GM21825 (cell line): ENCODE measurements at regions not wholly inside any gene's neighbourhood (a gene's known extent, or its start where the extent isn't known, plus 50 kb on each side); places are given as distances from the start of the nearest gene placed in this dataset.

Experiments used
- ATAC-seq: cut with Tn5 transposase; IDR thresholded peaks from one replicate; pipeline ENCODE4 v1.9.1; 2021; ENCODE audit warnings: mild to moderate bottlenecking, moderate library complexity; ENCODE audit not compliant: unreplicated experiment

GRCh38 chr3:18127859-18128681 lies 297.1 kb downstream of the SATB1 start:
- ATAC-seq, result no peak

DNA sequence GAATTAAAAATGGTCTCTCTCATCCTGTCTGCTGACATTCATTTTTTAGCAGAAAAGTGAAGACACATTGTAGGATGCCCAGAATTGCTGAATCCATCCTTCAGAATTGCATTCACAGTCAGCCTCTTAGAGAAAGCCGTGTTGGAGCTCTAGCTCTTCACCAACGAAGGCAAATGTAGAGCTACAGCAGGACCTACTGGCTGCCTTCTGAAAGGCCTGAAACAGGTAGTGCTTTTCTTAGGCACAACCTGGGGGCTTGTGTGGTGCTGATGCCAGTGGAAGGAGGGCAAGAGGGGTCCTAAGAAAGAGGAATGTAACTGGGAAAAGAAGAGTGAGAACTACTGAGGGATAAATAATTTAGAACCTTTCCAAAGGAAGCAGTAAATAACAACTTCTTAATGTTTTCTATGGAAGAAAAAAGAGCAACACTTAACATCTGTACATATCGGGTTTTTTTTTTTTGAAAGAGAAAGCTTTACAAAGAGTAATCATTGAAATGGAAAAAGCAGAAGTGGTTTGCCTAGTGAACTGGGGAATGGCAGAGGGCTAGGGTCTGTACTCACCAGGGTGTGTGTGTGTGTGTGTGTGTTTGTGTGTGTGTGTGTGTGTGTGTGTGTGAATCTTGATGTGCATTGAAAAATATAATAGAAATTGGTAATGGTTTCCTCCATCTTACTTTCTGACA lies 297.8 kb downstream of the SATB1 start:
- ATAC-seq, result peak; percentile 96

GRCh38 chr3:18126772-18127171 lies 298.4 kb downstream of the SATB1 start:
- no peak for ATAC-seq

- no peak for ATAC-seq
Measured at GRCh38 chr3:18124501-18124900, 300.6 kb downstream of the SATB1 start.

GRCh38 chr3:18122264-18122663 lies 302.9 kb downstream of the SATB1 start:
- ATAC-seq, result no peak

GRCh38 chr3:18121020-18121419 lies 304.1 kb downstream of the SATB1 start:
- ATAC-seq, result no peak

DNA sequence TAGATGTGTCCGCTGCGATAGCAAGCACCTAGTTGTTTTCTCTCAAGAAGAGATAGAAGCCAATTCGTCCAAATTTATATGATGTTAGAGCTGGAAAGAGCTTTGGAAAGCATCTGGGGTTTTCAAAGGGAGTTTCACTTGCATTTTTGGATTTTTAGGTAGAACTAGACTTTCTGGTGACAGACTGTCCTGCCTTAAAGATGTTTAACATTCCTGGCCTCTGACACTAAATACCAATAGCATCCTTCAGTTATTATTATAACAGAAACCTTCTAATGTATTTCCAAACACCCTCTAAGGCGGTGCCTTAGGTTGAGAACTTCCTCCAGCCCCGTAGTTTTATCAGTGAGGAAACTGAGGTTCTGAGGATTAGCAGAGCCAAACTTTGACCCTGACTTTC lies 305.3 kb downstream of the SATB1 start:
- ATAC-seq, result no peak

GRCh38 chr3:18114894-18115293 lies 310.2 kb downstream of the SATB1 start:
- no peak for ATAC-seq

DNA sequence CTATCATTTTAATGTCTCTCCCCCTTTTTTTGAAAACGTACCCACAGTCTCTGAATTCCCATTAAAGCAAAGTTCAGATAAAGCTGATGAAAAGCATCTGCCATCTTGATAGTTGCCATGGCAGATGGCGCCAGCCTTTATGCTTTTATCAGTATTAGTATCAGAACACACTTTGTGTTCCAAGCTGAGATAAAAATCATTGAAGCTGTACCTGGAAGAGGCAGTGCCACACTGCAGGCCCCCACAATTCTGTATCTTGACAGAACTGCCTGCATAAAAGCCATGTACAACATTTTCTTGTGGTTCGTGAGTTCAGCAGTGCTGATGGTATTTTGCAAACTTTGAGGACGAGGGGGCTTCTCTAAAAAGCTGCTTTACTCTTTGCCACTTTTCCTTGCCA lies 311.7 kb downstream of the SATB1 start:
- ATAC-seq, result no peak

DNA sequence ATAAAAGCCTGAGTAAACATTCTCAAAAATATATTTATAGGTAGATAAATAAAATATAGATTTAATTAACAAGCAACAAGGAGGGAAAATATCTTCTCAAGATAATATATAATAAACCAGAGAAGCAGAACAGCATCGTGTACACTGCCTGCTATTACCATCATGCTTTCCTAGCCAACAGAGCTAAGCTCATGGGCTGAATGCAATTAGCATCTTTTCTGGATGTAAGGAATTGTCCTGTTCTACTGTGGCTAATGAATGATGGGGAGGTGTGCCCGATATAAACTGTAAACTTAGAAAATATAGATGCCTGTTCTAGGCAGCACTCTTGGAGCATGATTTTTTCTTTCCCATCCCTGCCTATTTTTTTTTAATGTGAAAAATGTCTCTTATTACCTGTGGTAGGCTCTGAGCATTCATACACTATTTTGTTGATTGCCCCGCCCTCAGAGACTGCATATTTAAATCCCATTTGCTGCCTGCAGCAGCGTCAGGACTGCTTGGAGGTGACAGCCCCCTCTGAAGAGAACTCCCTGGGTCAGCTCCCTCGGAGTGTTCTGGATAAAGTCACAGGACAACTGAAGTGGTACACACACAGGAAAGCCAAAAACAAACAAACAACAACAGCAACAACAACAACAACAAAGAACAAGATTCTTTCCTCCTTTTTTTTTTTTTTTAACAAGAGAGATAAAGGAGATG lies 312.3 kb downstream of the SATB1 start:
- no peak for ATAC-seq

- peak; percentile 89 for ATAC-seq
Measured at GRCh38 chr3:18111796-18112232, 313.3 kb downstream of the SATB1 start.

DNA sequence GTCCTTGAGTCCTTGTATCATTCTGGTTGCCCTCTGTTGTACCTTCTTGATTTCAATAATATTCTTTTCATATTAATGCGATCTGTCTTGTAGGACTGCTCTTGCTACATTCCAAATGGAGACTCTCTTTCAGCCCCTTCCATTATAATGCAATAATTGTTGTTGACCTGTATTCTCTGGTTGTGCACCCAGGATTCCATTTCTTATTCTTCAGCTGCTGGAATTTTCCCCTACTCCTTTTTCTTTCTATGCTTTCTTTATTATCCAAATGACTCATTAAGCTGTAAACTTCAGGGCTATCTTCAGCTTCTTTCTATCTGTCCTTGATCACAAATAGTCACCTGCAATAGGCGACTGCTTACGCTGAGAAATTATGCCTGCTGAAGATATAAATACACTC lies 321.5 kb downstream of the SATB1 start:
- no peak for ATAC-seq

GRCh38 chr3:18100121-18100520 lies 325.0 kb downstream of the SATB1 start:
- ATAC-seq, result no peak

DNA sequence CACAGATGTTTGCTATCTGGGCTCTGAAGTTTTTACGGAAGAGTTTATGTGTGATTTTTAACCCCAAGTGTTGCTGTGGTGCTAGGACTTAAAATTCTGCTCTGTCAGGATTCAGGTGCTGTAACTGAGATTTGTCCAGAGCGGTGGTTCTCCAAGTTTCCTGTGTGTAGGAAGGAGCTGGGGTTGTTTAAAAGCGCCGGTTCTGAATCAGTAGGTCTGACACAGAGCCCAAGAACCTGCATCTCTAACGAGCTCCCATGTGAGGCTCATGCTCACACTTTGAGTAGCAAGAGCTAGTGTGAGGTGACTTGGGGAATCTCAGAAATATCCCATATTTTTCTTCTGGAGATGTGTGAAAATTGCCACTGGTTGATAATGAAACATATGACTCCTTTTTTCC lies 325.5 kb downstream of the SATB1 start:
- no peak for ATAC-seq

DNA sequence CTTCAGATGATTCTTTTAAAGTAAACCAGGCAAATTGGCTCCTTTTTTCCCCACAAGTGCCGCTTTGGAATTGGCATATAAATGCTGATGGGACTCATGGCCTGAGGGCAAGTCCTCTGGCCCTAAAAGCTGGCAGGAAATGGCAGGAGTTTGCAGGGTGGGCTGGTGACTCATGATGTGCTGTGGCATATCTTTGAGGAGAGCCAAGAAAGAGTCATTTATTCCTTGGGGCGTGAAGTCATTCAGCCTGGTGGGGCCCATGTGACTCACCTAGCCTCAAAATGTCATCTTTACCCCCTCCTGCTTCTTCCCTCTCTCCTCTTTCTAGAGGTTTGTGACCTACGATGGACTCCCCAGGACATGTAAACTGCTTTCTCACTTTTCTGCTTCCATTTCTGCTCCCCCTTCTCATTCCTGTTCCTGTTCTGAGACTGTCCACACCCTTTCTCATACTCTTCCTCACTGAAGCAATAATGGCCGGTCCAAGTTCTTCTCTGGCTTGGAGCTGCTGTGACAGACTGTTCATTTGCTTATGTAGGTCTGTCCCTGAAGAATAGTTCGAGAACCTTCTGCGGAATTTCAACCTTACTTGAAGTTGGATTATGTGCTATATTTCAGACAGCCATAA lies 326.1 kb downstream of the SATB1 start:
- ATAC-seq, result no peak

DNA sequence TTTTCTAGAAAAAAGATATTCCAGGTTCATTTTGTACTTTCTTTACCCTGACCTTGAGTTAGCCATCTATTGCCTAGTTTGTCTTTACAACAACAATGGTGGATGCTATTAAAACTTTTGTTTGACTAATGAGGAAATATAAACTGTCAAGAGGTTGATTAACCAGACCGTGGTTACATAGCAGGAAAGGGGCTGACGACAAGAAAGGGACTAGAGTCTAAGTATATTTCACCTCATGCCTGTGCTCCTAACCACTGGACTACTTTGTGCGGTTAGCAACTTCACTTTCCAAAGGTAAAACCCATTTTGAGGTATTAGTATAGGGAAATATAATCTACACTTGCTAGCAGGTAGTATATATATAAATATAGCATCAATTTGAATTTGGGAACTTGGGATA lies 327.1 kb downstream of the SATB1 start:
- ATAC-seq, result no peak

DNA sequence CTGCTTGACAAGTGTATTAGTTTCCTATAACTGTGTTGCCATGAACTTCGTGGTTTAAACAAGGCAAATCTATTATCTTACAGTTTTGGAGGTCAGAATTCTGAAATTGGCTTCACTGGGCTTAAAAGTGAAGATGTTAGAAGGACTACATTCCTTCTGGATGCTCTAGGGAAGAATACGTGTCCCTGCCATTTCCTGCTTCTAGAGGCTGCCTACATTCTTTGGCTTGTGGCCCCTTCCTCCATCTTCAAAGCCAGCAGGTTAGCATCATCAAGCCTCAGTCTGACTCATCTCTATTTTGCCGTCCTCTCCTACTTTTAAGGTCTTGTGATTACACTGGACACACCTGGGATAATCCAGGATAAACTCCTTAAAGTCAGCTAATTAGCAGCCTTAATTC lies 327.7 kb downstream of the SATB1 start:
- no peak for ATAC-seq

GRCh38 chr3:18092726-18093125 lies 332.4 kb downstream of the SATB1 start:
- ATAC-seq, result no peak

GRCh38 chr3:18090377-18090776 lies 334.8 kb downstream of the SATB1 start:
- no peak for ATAC-seq

DNA sequence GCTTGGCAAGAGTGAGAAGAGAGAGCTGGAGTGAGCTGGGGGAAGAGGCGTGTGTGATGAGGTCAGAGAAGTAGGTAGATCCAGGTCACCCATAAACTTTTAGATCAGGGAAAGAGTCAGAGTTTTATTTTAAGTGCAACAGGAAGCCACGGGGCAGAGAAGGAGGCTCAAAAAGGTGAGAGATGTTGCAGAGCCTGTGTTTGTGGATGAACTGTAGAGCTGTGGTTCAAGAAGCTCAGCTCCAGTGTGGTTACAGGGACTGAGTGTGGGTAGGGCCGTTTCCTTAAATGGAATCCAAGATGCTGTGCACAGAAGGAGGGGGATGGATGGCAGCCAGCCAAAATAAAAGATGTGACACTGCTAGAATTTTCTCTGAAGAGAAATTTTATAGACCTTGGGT lies 337.2 kb downstream of the SATB1 start:
- no peak for ATAC-seq

- ATAC-seq, result no peak
Measured at GRCh38 chr3:18086760-18087159, 338.4 kb downstream of the SATB1 start.
